Skin epidermis (tissue), 12 donors: ENCODE measurements at regions not wholly inside any gene's neighbourhood (a gene's known extent, or its start where the extent isn't known, plus 50 kb on each side); places are given as distances from the start of the nearest gene placed in this dataset.
"Not testable (repeated sequence)": the region's sequence is repeated elsewhere in the genome, so short reads cannot be mapped to it uniquely, and the experiment has no call there.

Experiments used
- H3K27ac ChIP-seq, 21 experiments: fragments of 200-600 bp; sonication (generic) in 11 of 21; one replicate each; pipeline ENCODE4 v1.5.0; 2020; ENCODE audit warnings: mild to moderate bottlenecking in 3 of 21, inconsistent platforms in 2 of 21, moderate library complexity in 2 of 21
- H3K4me3 ChIP-seq, 7 experiments: fragments of 200-600 bp; sonication (generic) in 2 of 7; one replicate each; pipeline ENCODE4 v1.5.0; 2020; ENCODE audit warnings: inconsistent platforms in 2 of 7, mild to moderate bottlenecking in 2 of 7, moderate library complexity in 1 of 7

- Histone ChIP-seq H3K4me3 (no peak overlapping the region), H3K27ac (no peak overlapping the region)
Measured at GRCh38 chr18:78480262-78481054, 499.2 kb upstream of the SALL3 start.

GRCh38 chr18:78482378-78482777 lies 497.2 kb upstream of the SALL3 start:
- Histone ChIP-seq H3K4me3 (no peak overlapping the region), H3K27ac (no peak overlapping the region)

- no peak overlapping the region for H3K4me3 ChIP-seq
- H3K27ac ChIP-seq, result no peak overlapping the region
Measured at GRCh38 chr18:78487649-78488048, 492.0 kb upstream of the SALL3 start.

- Histone ChIP-seq H3K4me3 (no peak overlapping the region), H3K27ac (no peak overlapping the region)
Measured at GRCh38 chr18:78492064-78492812, 487.4 kb upstream of the SALL3 start.

- Histone ChIP-seq H3K4me3 (no peak overlapping the region), H3K27ac (no peak overlapping the region)
Measured at GRCh38 chr18:78492813-78493371, 486.7 kb upstream of the SALL3 start.

- H3K27ac ChIP-seq, H3K4me3 ChIP-seq: not testable (repeated sequence)
Measured at GRCh38 chr18:78493490-78493889, 486.1 kb upstream of the SALL3 start.

GRCh38 chr18:78494204-78495085 lies 485.2 kb upstream of the SALL3 start:
- H3K27ac ChIP-seq, result no peak overlapping the region
- H3K4me3 ChIP-seq, result no peak overlapping the region

- Histone ChIP-seq H3K4me3 (no peak overlapping the region), H3K27ac (no peak overlapping the region)
Measured at GRCh38 chr18:78495550-78495949, 484.1 kb upstream of the SALL3 start.

- Histone ChIP-seq H3K27ac (no peak overlapping the region), H3K4me3 (no peak overlapping the region)
Measured at GRCh38 chr18:78496079-78496478, 483.5 kb upstream of the SALL3 start.

GRCh38 chr18:78497641-78498040 lies 482.0 kb upstream of the SALL3 start:
- H3K4me3 ChIP-seq, result no peak overlapping the region
- no peak overlapping the region for H3K27ac ChIP-seq

GRCh38 chr18:78499586-78499985 lies 480.0 kb upstream of the SALL3 start:
- no peak overlapping the region for H3K4me3 ChIP-seq

GRCh38 chr18:78501251-78501650 lies 478.4 kb upstream of the SALL3 start:
- no peak overlapping the region for H3K27ac ChIP-seq
- no peak overlapping the region for H3K4me3 ChIP-seq

More at GRCh38 chr18:78499586-78499985, 480.0 kb upstream of the SALL3 start:
- no peak overlapping the region for H3K27ac ChIP-seq

GRCh38 chr18:78503129-78503528 lies 476.5 kb upstream of the SALL3 start:
- no peak overlapping the region for H3K4me3 ChIP-seq

GRCh38 chr18:78505851-78506461 lies 473.7 kb upstream of the SALL3 start:
- Histone ChIP-seq H3K4me3 (no peak overlapping the region), H3K27ac (no peak overlapping the region)

More at GRCh38 chr18:78503129-78503528, 476.5 kb upstream of the SALL3 start:
- H3K27ac ChIP-seq, result no peak overlapping the region

- Histone ChIP-seq H3K4me3 (no peak overlapping the region), H3K27ac (no peak overlapping the region)
Measured at GRCh38 chr18:78507217-78507616, 472.4 kb upstream of the SALL3 start.

GRCh38 chr18:78508228-78508824 lies 471.3 kb upstream of the SALL3 start:
- not testable (repeated sequence) for H3K4me3 ChIP-seq, H3K27ac ChIP-seq

- Histone ChIP-seq H3K4me3 (no peak overlapping the region), H3K27ac (no peak overlapping the region)
Measured at GRCh38 chr18:78510091-78510490, 469.5 kb upstream of the SALL3 start.

GRCh38 chr18:78510636-78511035 lies 469.0 kb upstream of the SALL3 start:
- Histone ChIP-seq H3K4me3 (no peak overlapping the region), H3K27ac (no peak overlapping the region)
